SK-N-SH (cell line): ENCODE measurements at regions not wholly inside any gene's neighbourhood (a gene's known extent, or its start where the extent isn't known, plus 50 kb on each side); places are given as distances from the start of the nearest gene placed in this dataset.

Experiments used
- CTCF ChIA-PET: fragments of 300-600, 350-600 bp; formaldehyde crosslinking; extraction: SDS; loops from one replicate; lab custom pipeline; 2021; lab: Yijun Ruan, JAX
- POLR2A ChIA-PET: fragments of 350-600 bp; sonication (Branson Sonifier 250); formaldehyde crosslinking; extraction: SDS; loops from one replicate; lab custom pipeline; 2020; ENCODE audit warnings: antibody characterized with exemption, inconsistent platforms; lab: Yijun Ruan, JAX
- DNase-seq: peaks from one replicate; pipeline ENCODE4 v3.0.0; 2012
- H2AFZ ChIP-seq: fragments of 200-600 bp; sonication (generic); 2 replicates; pipeline ENCODE4 v1.8.1; 2016; ENCODE audit warnings: antibody characterized with exemption, mild to moderate bottlenecking, low read depth
- H3F3A ChIP-seq: fragments of 200-600 bp; sonication (generic); replicated peaks from 2 replicates; pipeline ENCODE3; 2016; ENCODE audit warnings: antibody characterized with exemption, mild to moderate bottlenecking; ENCODE audit not compliant: insufficient read depth
- H3K27ac ChIP-seq, 2 experiments: fragments of 200-500 bp in 1 of 2; fragments of 200-600 bp in 1 of 2; sonication (Bioruptor generic) in 1 of 2; sonication (generic), shearing (Covaris generic) in 1 of 2; 2 replicates each; pipeline versions ENCODE4 v1.5.1 to v1.6.1; 2014 to 2016; ENCODE audit warnings: low read depth in 2 of 2, inconsistent platforms in 1 of 2, low read length in 1 of 2, mild to moderate bottlenecking in 1 of 2, mixed read lengths in 1 of 2
- H3K27me3 ChIP-seq: fragments of 200-600 bp; sonication (generic), shearing (Covaris generic); 2 replicates; pipeline ENCODE4 v1.6.1; 2016; ENCODE audit warnings: mixed run types; ENCODE audit not compliant: insufficient read depth
- H3K36me3 ChIP-seq, 2 experiments: fragments of 200-500 bp in 1 of 2; fragments of 200-600 bp in 1 of 2; sonication (Bioruptor generic) in 1 of 2; sonication (generic) in 1 of 2; replicated peaks in 1 of 2; 2 replicates each; pipeline versions ENCODE3 to v1.5.1; 2014 to 2016; ENCODE audit warnings: low read length in 1 of 2, mild to moderate bottlenecking in 1 of 2; ENCODE audit not compliant: insufficient read depth in 2 of 2, control insufficient read depth in 1 of 2
- H3K4me1 ChIP-seq, 2 experiments: fragments of 200-500 bp in 1 of 2; fragments of 200-600 bp in 1 of 2; sonication (Bioruptor generic) in 1 of 2; sonication (generic), shearing (Covaris generic) in 1 of 2; 2 replicates each; pipeline versions ENCODE4 v1.5.1 to v1.6.1; 2014 to 2016; ENCODE audit warnings: low read depth in 1 of 2, low read length in 1 of 2, mixed run types in 1 of 2; ENCODE audit not compliant: insufficient read depth in 2 of 2, control insufficient read depth in 1 of 2
- H3K4me2 ChIP-seq: fragments of 200-600 bp; sonication (generic), shearing (Covaris generic); 2 replicates; pipeline ENCODE4 v1.6.1; 2017; ENCODE audit warnings: mixed run types
- H3K4me3 ChIP-seq, 2 experiments: fragments of 200-500 bp in 1 of 2; fragments of 200-600 bp in 1 of 2; sonication (Bioruptor generic) in 1 of 2; sonication (generic), shearing (Covaris generic) in 1 of 2; 2 replicates each; pipeline versions ENCODE4 v1.5.1 to v1.8.1; 2014 to 2016; ENCODE audit warnings: low read depth in 2 of 2, inconsistent platforms in 1 of 2, low read length in 1 of 2, mild to moderate bottlenecking in 1 of 2, mixed read lengths in 1 of 2, moderate library complexity in 1 of 2
- H3K79me2 ChIP-seq: fragments of 200-600 bp; sonication (generic); 2 replicates; pipeline ENCODE4 v1.8.1; 2017; ENCODE audit warnings: mild to moderate bottlenecking; ENCODE audit not compliant: insufficient read depth
- H3K9ac ChIP-seq: fragments of 200-600 bp; sonication (generic); 2 replicates; pipeline ENCODE4 v1.6.1; 2017; ENCODE audit warnings: mixed run types
- H3K9me2 ChIP-seq: fragments of 200-600 bp; sonication (generic); 2 replicates; pipeline ENCODE4 v1.6.1; 2017; ENCODE audit warnings: mixed run types
- H3K9me3 ChIP-seq: fragments of 200-600 bp; sonication (generic); 2 replicates; pipeline ENCODE4 v1.6.1; 2017; ENCODE audit warnings: mixed run types, mild to moderate bottlenecking, moderate library complexity
- H4K20me1 ChIP-seq: fragments of 200-600 bp; sonication (generic); 2 replicates; pipeline ENCODE4 v1.6.1; 2017; ENCODE audit warnings: mild to moderate bottlenecking, mixed run types; ENCODE audit not compliant: insufficient read depth
- EP300 ChIP-seq, 2 experiments: IDR thresholded peaks; 2 replicates each; pipeline versions ENCODE4 v1.4.0 to v1.6.1; 2012; ENCODE audit warnings: borderline replicate concordance in 1 of 2, low read depth in 1 of 2, low read length in 1 of 2
- FOSL2 ChIP-seq: IDR thresholded peaks from 2 replicates; pipeline ENCODE4 v1.4.0; 2012; ENCODE audit warnings: low read depth, mild to moderate bottlenecking, moderate library complexity, borderline replicate concordance
- FOXJ3 ChIP-seq: sonication (generic); formaldehyde crosslinking; IDR thresholded peaks from 2 replicates; pipeline ENCODE4 v1.5.1; 2020; ENCODE audit warnings: mild to moderate bottlenecking, missing genetic modification reagents
- GATA2 ChIP-seq: sonication (generic); formaldehyde crosslinking; IDR thresholded peaks from 2 replicates; pipeline ENCODE4 v1.5.0; 2020; ENCODE audit warnings: mild to moderate bottlenecking, missing genetic modification reagents
- MAX ChIP-seq: IDR thresholded peaks from 2 replicates; pipeline ENCODE4 v1.4.0; 2012; ENCODE audit warnings: low read depth
- MEF2A ChIP-seq: IDR thresholded peaks from 2 replicates; pipeline ENCODE4 v1.4.0; 2012; ENCODE audit warnings: low read depth, borderline replicate concordance
- MXI1 ChIP-seq: IDR thresholded peaks from 2 replicates; pipeline ENCODE4 v1.6.1; 2012; ENCODE audit warnings: mild to moderate bottlenecking, low read depth, low read length, improper control_type of control experiment
- NFIC ChIP-seq: IDR thresholded peaks from 2 replicates; pipeline ENCODE4 v1.4.0; 2012; ENCODE audit warnings: borderline replicate concordance
- NRF1 ChIP-seq: IDR thresholded peaks from 2 replicates; pipeline ENCODE4 v1.6.1; 2012; ENCODE audit warnings: low read depth, mild to moderate bottlenecking, low read length
- RAD21 ChIP-seq: IDR thresholded peaks from 2 replicates; pipeline ENCODE4 v1.6.1; 2012; ENCODE audit warnings: mild to moderate bottlenecking, low read length
- RCOR1 ChIP-seq: fragments of 150-350 bp; IDR thresholded peaks from 2 replicates; pipeline ENCODE4 v1.6.1; 2017; ENCODE audit warnings: antibody characterized with exemption, low read length
- RXRA ChIP-seq: IDR thresholded peaks from 2 replicates; pipeline ENCODE4 v1.4.0; 2012; ENCODE audit warnings: low read depth, mild to moderate bottlenecking, borderline replicate concordance
- SMC3 ChIP-seq: IDR thresholded peaks from 2 replicates; pipeline ENCODE4 v1.6.1; 2012; ENCODE audit warnings: low read depth, low read length, improper control_type of control experiment
- TAF1 ChIP-seq: IDR thresholded peaks from 2 replicates; pipeline ENCODE4 v1.6.1; 2012; ENCODE audit warnings: low read depth, mild to moderate bottlenecking, low read length, moderate library complexity, borderline replicate concordance
- TCF12 ChIP-seq: IDR thresholded peaks from 2 replicates; pipeline ENCODE4 v1.4.0; 2012
- TEAD4 ChIP-seq: IDR thresholded peaks from 2 replicates; pipeline ENCODE4 v1.4.0; 2012; ENCODE audit warnings: mild to moderate bottlenecking, borderline replicate concordance; ENCODE audit not compliant: insufficient read depth
- WGBS: methylation state at CpG from one replicate; pipeline ENCODE4 v1.1.6; 2017; ENCODE audit warnings: low lambda C conversion rate; 5-methylcytosine and 5-hydroxymethylcytosine counted together
- TF ChIP-seq, protein P1 (sequence below): IDR thresholded peaks from 2 replicates; pipeline ENCODE4 v1.4.0; 2012; ENCODE audit warnings: low read depth, borderline replicate concordance
- TF ChIP-seq, protein P2 (sequence below): IDR thresholded peaks from 2 replicates; pipeline ENCODE4 v1.4.0; 2012; ENCODE audit warnings: low read depth, borderline replicate concordance

DNA sequence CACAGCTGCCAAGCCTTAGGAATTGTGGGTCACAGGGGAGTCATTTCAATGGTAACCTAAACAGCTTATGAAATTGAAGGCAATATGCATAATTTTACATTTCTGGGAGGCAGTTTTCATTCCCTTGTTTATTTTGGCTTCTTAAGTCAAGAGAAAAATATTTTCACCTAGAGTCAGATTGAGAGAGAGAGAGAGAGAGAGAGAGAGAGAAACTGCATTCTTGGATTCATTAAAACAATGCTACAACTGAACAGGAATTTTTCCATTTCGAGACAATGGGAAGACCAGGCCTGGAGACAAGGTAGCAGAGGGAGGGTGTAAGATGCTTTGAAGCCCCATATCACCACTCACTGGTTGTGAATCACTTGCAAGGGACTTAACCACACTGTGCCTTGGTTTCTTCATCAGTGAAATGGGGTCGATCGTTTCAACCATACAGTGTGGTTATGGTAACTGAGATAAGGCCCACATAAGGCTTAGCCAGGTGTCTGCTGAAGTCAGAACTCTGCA, 224.7 kb upstream of the IRX3 start:
- H3K27me3 ChIP-seq = no peaks in the 10 kb centered on the region
- 58% methylated on average over 3 of the region's 3 CpGs for WGBS
- POLR2A ChIA-PET = no interaction called here

GRCh38 chr16:54510685-54511221, 224.2 kb upstream of the IRX3 start:
- H3K9me3 ChIP-seq = no peaks in the 10 kb centered on the region
- H3K9me2 ChIP-seq = no peaks in the 10 kb centered on the region
- no peaks in the 10 kb centered on the region for H3K79me2 ChIP-seq
- no peaks in the 10 kb centered on the region for H3F3A ChIP-seq
- H3K4me1 ChIP-seq = peaks cover 5 to 13% of the 10 kb centered on the region in 2 experiments; a peak in 3 of 4 replicates
- no peak overlapping the region for H3K27ac ChIP-seq
- no peak overlapping the region for H3K9ac ChIP-seq
- no peaks in the 10 kb centered on the region for H3K36me3 ChIP-seq
- no peak overlapping the region for H2AFZ ChIP-seq
- H3K4me2 ChIP-seq = no peak overlapping the region
- ChIA-PET POLR2A (interaction anchor here (0.6 kb wide), 1 partner anchor 139 kb away, joined by 3 read pairs; no protein-coding TSS in a partner anchor), CTCF (interaction anchor here (1.2 kb wide), 1 partner anchor 961 kb away, joined by 3 read pairs; no protein-coding TSS in a partner anchor)
- TF ChIP-seq MEF2A (no peak), FOSL2 (no peak), GATA2 (CRISPR knock-in tag) (no peak), TAF1 (no peak), NFIC (no peak), RXRA (no peak), RAD21 (no peak), SMC3 (no peak), MAX (no peak), EP300 (IDR thresholded peaks at IDR 0.05; ENCODE audit: borderline replicate concordance in 1 of 2, low read depth in 1 of 2, low read length in 1 of 2) (no peak), MXI1 (no peak), FOXJ3 (CRISPR knock-in tag) (no peak), RCOR1 (no peak)
- TF ChIP-seq, protein P1, sequence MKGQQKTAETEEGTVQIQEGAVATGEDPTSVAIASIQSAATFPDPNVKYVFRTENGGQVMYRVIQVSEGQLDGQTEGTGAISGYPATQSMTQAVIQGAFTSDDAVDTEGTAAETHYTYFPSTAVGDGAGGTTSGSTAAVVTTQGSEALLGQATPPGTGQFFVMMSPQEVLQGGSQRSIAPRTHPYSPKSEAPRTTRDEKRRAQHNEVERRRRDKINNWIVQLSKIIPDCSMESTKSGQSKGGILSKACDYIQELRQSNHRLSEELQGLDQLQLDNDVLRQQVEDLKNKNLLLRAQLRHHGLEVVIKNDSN = no peak
- TF ChIP-seq, protein P2, sequence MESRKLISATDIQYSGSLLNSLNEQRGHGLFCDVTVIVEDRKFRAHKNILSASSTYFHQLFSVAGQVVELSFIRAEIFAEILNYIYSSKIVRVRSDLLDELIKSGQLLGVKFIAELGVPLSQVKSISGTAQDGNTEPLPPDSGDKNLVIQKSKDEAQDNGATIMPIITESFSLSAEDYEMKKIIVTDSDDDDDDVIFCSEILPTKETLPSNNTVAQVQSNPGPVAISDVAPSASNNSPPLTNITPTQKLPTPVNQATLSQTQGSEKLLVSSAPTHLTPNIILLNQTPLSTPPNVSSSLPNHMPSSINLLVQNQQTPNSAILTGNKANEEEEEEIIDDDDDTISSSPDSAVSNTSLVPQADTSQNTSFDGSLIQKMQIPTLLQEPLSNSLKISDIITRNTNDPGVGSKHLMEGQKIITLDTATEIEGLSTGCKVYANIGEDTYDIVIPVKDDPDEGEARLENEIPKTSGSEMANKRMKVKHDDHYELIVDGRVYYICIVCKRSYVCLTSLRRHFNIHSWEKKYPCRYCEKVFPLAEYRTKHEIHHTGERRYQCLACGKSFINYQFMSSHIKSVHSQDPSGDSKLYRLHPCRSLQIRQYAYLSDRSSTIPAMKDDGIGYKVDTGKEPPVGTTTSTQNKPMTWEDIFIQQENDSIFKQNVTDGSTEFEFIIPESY = no peak
- no peak for DNase-seq
- no peaks in the 10 kb centered on the region for H3K27me3 ChIP-seq
- no peaks in the 10 kb centered on the region for H4K20me1 ChIP-seq
- 76% methylated on average over 10 of the region's 10 CpGs for WGBS
- H3K4me3 ChIP-seq = no peak overlapping the region

More for the DNA sequence above, 224.7 kb upstream of the IRX3 start:
- CTCF ChIA-PET = no interaction called here
- H3K4me2 ChIP-seq = no peak overlapping the region
- H3K4me3 ChIP-seq = no peak overlapping the region
- TF ChIP-seq TEAD4 (no peak), RXRA (no peak), TCF12 (no peak), MAX (no peak), NRF1 (no peak)
- TF ChIP-seq, protein P2 = no peak
- no peak for DNase-seq
- peaks cover 5 to 8% of the 10 kb centered on the region in 2 experiments; a peak in 3 of 4 replicates for H3K4me1 ChIP-seq
- H3K27ac ChIP-seq = no peak overlapping the region
- no peaks in the 10 kb centered on the region for H3F3A ChIP-seq
- H4K20me1 ChIP-seq = no peaks in the 10 kb centered on the region
- H3K79me2 ChIP-seq = no peaks in the 10 kb centered on the region
- H2AFZ ChIP-seq = no peak overlapping the region
- H3K36me3 ChIP-seq = no peaks in the 10 kb centered on the region
- no peaks in the 10 kb centered on the region for H3K9me2 ChIP-seq
- no peaks in the 10 kb centered on the region for H3K9me3 ChIP-seq
- no peak overlapping the region for H3K9ac ChIP-seq
